Testis (tissue), 2 donors: ENCODE measurements at regions not wholly inside any gene's neighbourhood (a gene's known extent, or its start where the extent isn't known, plus 50 kb on each side); places are given as distances from the start of the nearest gene placed in this dataset.

Source experiments
- DNase-seq: peaks from one replicate; pipeline ENCODE4 v3.0.0-alpha.2; 2019
- H3K27ac ChIP-seq, 2 donors: fragments of 200-600 bp; sonication (generic); one replicate each; pipeline ENCODE4 v1.5.1; 2019
- H3K27me3 ChIP-seq: fragments of 200-600 bp; sonication (generic); one replicate; pipeline ENCODE4 v1.5.1; 2019
- H3K36me3 ChIP-seq: fragments of 200-600 bp; sonication (generic); one replicate; pipeline ENCODE4 v1.5.1; 2017; ENCODE audit warnings: low read depth; ENCODE audit errors: missing control alignments
- H3K4me1 ChIP-seq: fragments of 200-600 bp; sonication (generic); one replicate; pipeline ENCODE4 v1.5.1; 2019
- H3K4me3 ChIP-seq, 2 donors: fragments of 200-600 bp; sonication (generic); one replicate each; pipeline ENCODE4 v1.5.1; 2017 to 2019
- H3K9me3 ChIP-seq: fragments of 200-600 bp; sonication (generic); one replicate; pipeline ENCODE4 v1.5.1; 2017
- POLR2A ChIP-seq: fragments of 450-650 bp; IDR thresholded peaks from one replicate; pipeline ENCODE4 v1.6.1; 2017; ENCODE audit warnings: antibody characterized with exemption, mild to moderate bottlenecking, moderate library complexity
- WGBS, 2 donors: methylation state at CpG; one replicate each; pipeline ENCODE4 v1.1.5; 2018; 5-methylcytosine and 5-hydroxymethylcytosine counted together
- intact Hi-C: fragments of 100-400 bp; cut with DNase I; formaldehyde crosslinking; loops from one replicate; pipeline ENCODE4 v1.15.1; 2023; ENCODE audit warnings: low total_unique reads
- TF ChIP-seq, protein P1 (sequence below), 3 experiments: fragments of 450-650 bp in 2 of 3; fragments of 200-600 bp in 1 of 3; sonication (generic) in 1 of 3; IDR thresholded peaks; one replicate each; pipeline ENCODE4 v1.5.1; 2016 to 2019; ENCODE audit warnings: antibody characterized with exemption in 3 of 3, mild to moderate bottlenecking in 2 of 3, moderate library complexity in 1 of 3

- WGBS, 2 donors: 56 to 73% methylated on average over 16 to 17 of the region's 18 CpGs
- peak overlapping the region in 1 of 2 donors; percentile 21 for H3K4me3 ChIP-seq
- no peaks in the 10 kb centered on the region for H3K4me1 ChIP-seq
- no peak for TF ChIP-seq POLR2A
- TF ChIP-seq, protein P1, sequence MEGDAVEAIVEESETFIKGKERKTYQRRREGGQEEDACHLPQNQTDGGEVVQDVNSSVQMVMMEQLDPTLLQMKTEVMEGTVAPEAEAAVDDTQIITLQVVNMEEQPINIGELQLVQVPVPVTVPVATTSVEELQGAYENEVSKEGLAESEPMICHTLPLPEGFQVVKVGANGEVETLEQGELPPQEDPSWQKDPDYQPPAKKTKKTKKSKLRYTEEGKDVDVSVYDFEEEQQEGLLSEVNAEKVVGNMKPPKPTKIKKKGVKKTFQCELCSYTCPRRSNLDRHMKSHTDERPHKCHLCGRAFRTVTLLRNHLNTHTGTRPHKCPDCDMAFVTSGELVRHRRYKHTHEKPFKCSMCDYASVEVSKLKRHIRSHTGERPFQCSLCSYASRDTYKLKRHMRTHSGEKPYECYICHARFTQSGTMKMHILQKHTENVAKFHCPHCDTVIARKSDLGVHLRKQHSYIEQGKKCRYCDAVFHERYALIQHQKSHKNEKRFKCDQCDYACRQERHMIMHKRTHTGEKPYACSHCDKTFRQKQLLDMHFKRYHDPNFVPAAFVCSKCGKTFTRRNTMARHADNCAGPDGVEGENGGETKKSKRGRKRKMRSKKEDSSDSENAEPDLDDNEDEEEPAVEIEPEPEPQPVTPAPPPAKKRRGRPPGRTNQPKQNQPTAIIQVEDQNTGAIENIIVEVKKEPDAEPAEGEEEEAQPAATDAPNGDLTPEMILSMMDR (IDR thresholded peaks at IDR 0.05): no peak
- intact Hi-C loops: no loop called here
- no peaks in the 10 kb centered on the region for H3K9me3 ChIP-seq
- H3K36me3 ChIP-seq: no peaks in the 10 kb centered on the region
- H3K27ac ChIP-seq: no peak overlapping the region
- DNase-seq: peak; percentile 21
- H3K27me3 ChIP-seq: no peaks in the 10 kb centered on the region
Measured at GRCh38 chr9:115385383-115386122, 267.6 kb upstream of the TNC start.

GRCh38 chr9:115386963-115387770 lies 269.2 kb upstream of the TNC start:
- DNase-seq: no peak
- WGBS, 2 donors: 43 to 48% methylated on average over 2 of the region's 2 CpGs
- Histone ChIP-seq H3K27me3 (no peaks in the 10 kb centered on the region), H3K9me3 (no peaks in the 10 kb centered on the region), H3K4me3 (no peak overlapping the region), H3K27ac (no peak overlapping the region), H3K36me3 (no peaks in the 10 kb centered on the region), H3K4me1 (no peaks in the 10 kb centered on the region)
- intact Hi-C loops: no loop called here
- no peak for TF ChIP-seq POLR2A
- TF ChIP-seq, protein P1 (IDR thresholded peaks at IDR 0.05): no peak

DNA sequence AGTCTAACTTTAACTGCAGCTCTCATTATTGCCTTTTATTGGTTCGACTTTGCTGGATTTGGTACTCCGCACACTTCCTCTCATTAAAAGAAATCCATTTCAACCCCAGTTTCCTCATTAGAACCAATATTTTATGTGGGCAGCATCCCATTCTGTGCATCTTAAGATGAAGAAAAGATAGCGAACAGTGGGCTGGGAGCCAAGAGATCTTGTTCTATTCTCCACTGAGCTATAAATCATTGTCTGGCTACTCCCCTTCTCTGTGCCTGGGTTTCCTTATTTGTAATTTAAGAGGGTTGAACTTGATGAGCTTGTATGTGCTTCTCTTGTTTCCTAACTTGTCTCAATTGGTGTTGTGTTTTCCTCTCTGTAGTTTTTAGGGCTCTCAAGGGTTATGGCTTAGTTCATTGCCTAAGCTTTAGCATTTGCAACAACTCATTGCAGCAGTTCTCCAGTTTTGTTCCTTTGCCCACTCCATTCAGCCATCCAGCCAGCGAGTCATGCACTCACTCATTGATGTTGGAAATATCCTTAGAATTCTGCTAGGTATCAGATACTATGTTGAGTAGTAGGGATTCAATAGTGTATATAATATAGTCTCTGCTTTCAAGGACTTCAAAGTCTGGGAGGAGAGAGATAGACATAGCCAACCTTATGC lies 273.3 kb upstream of the TNC start:
- Histone ChIP-seq H3K27me3 (no peaks in the 10 kb centered on the region), H3K4me3 (no peak overlapping the region), H3K9me3 (no peaks in the 10 kb centered on the region), H3K27ac (no peak overlapping the region), H3K36me3 (no peaks in the 10 kb centered on the region), H3K4me1 (peaks cover 5% of the 10 kb centered on the region)
- TF ChIP-seq, protein P1 (IDR thresholded peaks at IDR 0.05): no peak
- no peak for TF ChIP-seq POLR2A
- intact Hi-C loops: no loop called here
- 70 to 76% methylated on average over 4 of the region's 4 CpGs for WGBS, 2 donors
- no peak for DNase-seq

GRCh38 chr9:115393976-115394775 lies 276.2 kb upstream of the TNC start:
- no peak overlapping the region for H3K4me3 ChIP-seq
- H3K27ac ChIP-seq: no peak overlapping the region
- TF ChIP-seq POLR2A: no peak
- TF ChIP-seq, protein P1 (IDR thresholded peaks at IDR 0.05): no peak
- DNase-seq: no peak
- no peaks in the 10 kb centered on the region for H3K9me3 ChIP-seq
- 84 to 88% methylated on average over 7 of the region's 7 CpGs for WGBS, 2 donors
- no peaks in the 10 kb centered on the region for H3K36me3 ChIP-seq
- H3K4me1 ChIP-seq: peaks cover 5% of the 10 kb centered on the region
- intact Hi-C loops: no loop called here
- H3K27me3 ChIP-seq: no peaks in the 10 kb centered on the region
